HEK293T (cell line): ENCODE measurements at regions not wholly inside any gene's neighbourhood (a gene's known extent, or its start where the extent isn't known, plus 50 kb on each side); places are given as distances from the start of the nearest gene placed in this dataset.

Experiments
- CTCF ChIA-PET: fragments of 350-600 bp; formaldehyde crosslinking; extraction: SDS; loops from one replicate; lab custom pipeline; 2021; ENCODE audit warnings: antibody characterized with exemption, inconsistent platforms; lab: Yijun Ruan, JAX
- POLR2A ChIA-PET: fragments of 350-600 bp; formaldehyde crosslinking; extraction: SDS; loops from one replicate; lab custom pipeline; 2020; ENCODE audit warnings: antibody characterized with exemption, inconsistent platforms; lab: Yijun Ruan, JAX
- DNase-seq: peaks from one replicate; pipeline ENCODE4 v3.0.0; 2012; ENCODE audit warnings: mixed read lengths; ENCODE audit errors: extremely low spot score
- ARNT ChIP-seq: fragments of 450-650 bp; IDR thresholded peaks from 2 replicates; pipeline ENCODE4 v1.6.1; 2017; ENCODE audit warnings: mild to moderate bottlenecking
- BHLHE40 ChIP-seq: fragments of 450-650 bp; IDR thresholded peaks from 2 replicates; pipeline ENCODE4 v1.6.1; 2016; ENCODE audit warnings: mild to moderate bottlenecking, moderate library complexity, borderline replicate concordance
- CTBP1 ChIP-seq: fragments of 450-650 bp; IDR thresholded peaks from 2 replicates; pipeline ENCODE4 v1.6.1; 2016; ENCODE audit warnings: borderline replicate concordance
- ELF4 ChIP-seq: fragments of 450-650 bp; IDR thresholded peaks from 2 replicates; pipeline ENCODE4 v1.6.1; 2017; ENCODE audit warnings: antibody characterized with exemption
- FOXA1 ChIP-seq: fragments of 450-650 bp; IDR thresholded peaks from 2 replicates; pipeline ENCODE4 v1.6.1; 2016; ENCODE audit warnings: mild to moderate bottlenecking
- FOXK2 ChIP-seq: fragments of 450-650 bp; IDR thresholded peaks from 2 replicates; pipeline ENCODE4 v1.6.1; 2016; ENCODE audit warnings: mild to moderate bottlenecking
- FOXM1 ChIP-seq: fragments of 450-650 bp; IDR thresholded peaks from 2 replicates; pipeline ENCODE4 v1.6.1; 2017; ENCODE audit warnings: mild to moderate bottlenecking, borderline replicate concordance
- HDGF ChIP-seq: fragments of 450-650 bp; IDR thresholded peaks from 2 replicates; pipeline ENCODE4 v1.6.1; 2017; ENCODE audit warnings: antibody characterized with exemption, borderline replicate concordance
- L3MBTL2 ChIP-seq: fragments of 450-650 bp; conservative IDR thresholded peaks from 2 replicates; pipeline ENCODE4 v1.6.1; 2016; ENCODE audit warnings: mild to moderate bottlenecking
- LEF1 ChIP-seq: fragments of 450-650 bp; IDR thresholded peaks from 2 replicates; pipeline ENCODE4 v1.6.1; 2017; ENCODE audit warnings: mild to moderate bottlenecking, borderline replicate concordance
- NFRKB ChIP-seq: fragments of 450-650 bp; IDR thresholded peaks from 2 replicates; pipeline ENCODE4 v1.6.1; 2016; ENCODE audit warnings: mild to moderate bottlenecking, moderate library complexity
- SP1 ChIP-seq: fragments of 450-650 bp; IDR thresholded peaks from 2 replicates; pipeline ENCODE4 v1.6.1; 2017
- SUZ12 ChIP-seq: fragments of 450-650 bp; IDR thresholded peaks from 2 replicates; pipeline ENCODE4 v1.6.1; 2016; ENCODE audit warnings: mild to moderate bottlenecking
- TARDBP ChIP-seq: fragments of 450-650 bp; IDR thresholded peaks from 2 replicates; pipeline ENCODE4 v1.6.1; 2016
- ZNF384 ChIP-seq: fragments of 450-650 bp; IDR thresholded peaks from 2 replicates; pipeline ENCODE4 v1.6.1; 2016
- TF ChIP-seq, protein P1 (sequence below): fragments of 450-650 bp; IDR thresholded peaks from 2 replicates; pipeline ENCODE4 v1.6.1; 2016

DNA sequence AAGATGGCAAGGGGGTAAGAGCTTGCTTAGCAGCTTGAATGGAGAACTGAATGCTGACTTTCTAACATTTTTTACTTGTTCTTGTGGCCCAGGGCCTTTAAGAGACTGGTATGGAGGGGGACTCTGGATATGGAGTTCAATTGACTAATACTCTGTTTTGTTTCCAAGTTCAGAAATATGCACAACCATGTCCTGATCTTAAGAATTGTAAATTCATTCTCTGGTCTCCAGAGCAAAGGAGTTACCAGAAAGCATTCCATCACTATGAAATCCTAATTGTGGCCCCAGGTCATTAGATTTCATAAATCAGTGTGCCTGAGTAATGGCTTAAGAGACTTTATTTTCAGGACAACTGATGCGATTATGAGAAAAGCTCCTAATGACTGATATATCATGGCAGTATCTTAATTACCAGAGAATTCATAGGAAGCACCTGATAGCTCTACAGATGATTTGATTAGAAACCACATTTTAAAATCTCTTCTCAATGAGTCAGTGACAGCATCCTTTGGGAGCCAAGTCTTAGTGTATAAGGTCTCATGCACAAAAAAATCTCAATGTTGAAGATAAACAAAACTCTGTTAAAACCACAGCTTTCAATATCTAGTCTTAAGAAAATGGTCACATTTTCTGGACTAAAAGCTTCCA lies 613.6 kb upstream of the KLF4 start:
- ChIA-PET POLR2A (no interaction called here), CTCF (no interaction called here)
- TF ChIP-seq, protein P1, sequence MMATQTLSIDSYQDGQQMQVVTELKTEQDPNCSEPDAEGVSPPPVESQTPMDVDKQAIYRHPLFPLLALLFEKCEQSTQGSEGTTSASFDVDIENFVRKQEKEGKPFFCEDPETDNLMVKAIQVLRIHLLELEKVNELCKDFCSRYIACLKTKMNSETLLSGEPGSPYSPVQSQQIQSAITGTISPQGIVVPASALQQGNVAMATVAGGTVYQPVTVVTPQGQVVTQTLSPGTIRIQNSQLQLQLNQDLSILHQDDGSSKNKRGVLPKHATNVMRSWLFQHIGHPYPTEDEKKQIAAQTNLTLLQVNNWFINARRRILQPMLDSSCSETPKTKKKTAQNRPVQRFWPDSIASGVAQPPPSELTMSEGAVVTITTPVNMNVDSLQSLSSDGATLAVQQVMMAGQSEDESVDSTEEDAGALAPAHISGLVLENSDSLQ: no peak
- no peak for TF ChIP-seq ARNT
- no peak for TF ChIP-seq CTBP1
- TF ChIP-seq FOXM1: no peak
- no peak for TF ChIP-seq FOXK2
- no peak for TF ChIP-seq TARDBP
- no peak for TF ChIP-seq LEF1
- TF ChIP-seq ELF4: no peak
- no peak for TF ChIP-seq L3MBTL2
- TF ChIP-seq NFRKB: no peak
- TF ChIP-seq HDGF: no peak
- TF ChIP-seq SUZ12: no peak
- no peak for TF ChIP-seq BHLHE40
- TF ChIP-seq SP1: no peak
- TF ChIP-seq FOXA1: no peak
- no peak for TF ChIP-seq ZNF384
- no peak for DNase-seq

DNA sequence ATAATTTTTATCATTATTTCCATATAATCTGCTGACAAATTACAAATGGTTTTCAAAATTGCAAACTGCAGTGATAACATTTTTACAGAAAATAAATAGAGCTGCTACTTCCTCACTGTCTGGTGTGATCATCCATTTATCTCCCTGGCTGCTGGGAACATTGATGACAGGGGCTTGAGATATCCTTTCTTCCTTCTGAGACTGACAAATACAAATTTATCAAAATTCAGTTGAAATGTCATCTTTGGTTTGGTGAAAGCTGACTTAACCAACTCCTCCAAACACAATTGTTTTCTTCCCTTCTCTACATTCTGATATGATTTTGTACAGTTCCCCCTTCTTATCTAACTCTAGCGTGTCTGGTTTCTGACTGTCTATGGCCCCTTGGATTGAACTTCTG lies 611.8 kb upstream of the KLF4 start:
- TF ChIP-seq L3MBTL2 (no peak), FOXA1 (no peak), SUZ12 (no peak), BHLHE40 (no peak), ELF4 (no peak), HDGF (no peak), LEF1 (no peak)
- ChIA-PET POLR2A (no interaction called here), CTCF (no interaction called here)
- DNase-seq: no peak

DNA sequence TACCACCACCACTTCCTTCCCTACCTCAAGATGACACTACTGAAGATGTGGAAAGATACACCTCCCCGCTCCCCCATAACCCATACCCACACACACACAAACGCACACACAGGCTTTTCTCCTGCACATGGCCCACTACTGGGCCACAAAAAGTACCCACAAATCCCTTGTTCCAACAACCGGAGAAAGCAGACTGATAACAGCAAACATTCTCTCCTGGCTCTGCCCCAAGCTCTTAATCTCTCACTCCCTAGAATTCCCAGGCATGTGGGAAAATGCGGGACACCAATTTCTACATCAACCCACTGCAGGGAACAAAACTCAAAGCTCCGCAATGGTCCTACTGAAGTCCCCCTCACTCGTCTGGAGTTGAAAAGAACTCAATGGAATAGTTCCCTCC lies 611.0 kb upstream of the KLF4 start:
- no peak for DNase-seq
- POLR2A ChIA-PET: no interaction called here
- TF ChIP-seq BHLHE40 (no peak), FOXA1 (no peak), L3MBTL2 (no peak)
- TF ChIP-seq, protein P1: no peak
- CTCF ChIA-PET: no interaction called here

GRCh38 chr9:108099854-108100253 lies 610.3 kb upstream of the KLF4 start:
- POLR2A ChIA-PET: no interaction called here
- DNase-seq: no peak
- CTCF ChIA-PET: no interaction called here
- TF ChIP-seq SUZ12 (no peak), NFRKB (no peak), L3MBTL2 (no peak), TARDBP (no peak), ZNF384 (no peak), FOXA1 (no peak), CTBP1 (no peak), ELF4 (no peak), FOXM1 (no peak), LEF1 (no peak), SP1 (no peak), ARNT (no peak), BHLHE40 (no peak), HDGF (no peak), FOXK2 (no peak)
- TF ChIP-seq, protein P1: no peak

- DNase-seq: no peak
- no peak for TF ChIP-seq LEF1
- TF ChIP-seq FOXM1: no peak
- TF ChIP-seq NFRKB: no peak
- TF ChIP-seq, protein P1: no peak
- TF ChIP-seq ZNF384: no peak
- no peak for TF ChIP-seq HDGF
- TF ChIP-seq TARDBP: no peak
- TF ChIP-seq FOXA1: no peak
- TF ChIP-seq BHLHE40: no peak
- no peak for TF ChIP-seq SP1
- ChIA-PET POLR2A (no interaction called here), CTCF (no interaction called here)
These were observed 605.9 kb upstream of the KLF4 start for GRCh38 chr9:108095496-108095895.

- POLR2A ChIA-PET: no interaction called here
- TF ChIP-seq HDGF: no peak
- no peak for TF ChIP-seq CTBP1
- no peak for TF ChIP-seq BHLHE40
- TF ChIP-seq SP1: no peak
- TF ChIP-seq L3MBTL2: no peak
- TF ChIP-seq FOXA1: no peak
- no peak for TF ChIP-seq LEF1
- no peak for TF ChIP-seq TARDBP
- TF ChIP-seq ELF4: no peak
- TF ChIP-seq SUZ12: no peak
- TF ChIP-seq ARNT: no peak
- TF ChIP-seq FOXM1: no peak
- TF ChIP-seq ZNF384: no peak
- TF ChIP-seq FOXK2: no peak
- no peak for DNase-seq
- CTCF ChIA-PET: no interaction called here
These were observed 605.1 kb upstream of the KLF4 start for GRCh38 chr9:108094676-108094993.
